SH-SY5Y (cell line): ENCODE measurements at regions not wholly inside any gene's neighbourhood (a gene's known extent, or its start where the extent isn't known, plus 50 kb on each side); places are given as distances from the start of the nearest gene placed in this dataset.

Source experiments
- GATA2 ChIP-seq: IDR thresholded peaks from 2 replicates; pipeline ENCODE4 v1.6.1; 2011; ENCODE audit warnings: mild to moderate bottlenecking, low read depth, low read length
- GATA3 ChIP-seq: IDR thresholded peaks from 2 replicates; pipeline ENCODE4 v1.6.1; 2011; ENCODE audit warnings: low read depth, mild to moderate bottlenecking, low read length, moderate library complexity

DNA sequence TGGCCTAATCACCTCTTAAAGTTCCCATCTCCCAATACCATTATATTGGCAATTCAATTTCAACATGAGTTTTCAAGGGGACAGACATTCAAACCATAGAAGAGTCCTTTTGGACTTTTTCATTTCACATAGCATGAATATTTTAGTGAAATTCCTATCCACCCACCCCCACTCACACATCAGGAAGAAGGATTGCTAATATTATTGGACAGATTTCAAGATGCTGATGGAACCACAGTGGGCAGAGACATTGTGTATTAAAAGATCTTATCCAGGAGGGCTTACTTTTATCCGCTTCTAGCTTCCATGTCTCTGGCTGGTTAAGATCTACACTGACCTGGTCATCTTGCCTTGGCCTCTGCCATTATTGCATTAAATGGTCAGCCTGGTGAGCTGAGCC lies 297.4 kb upstream of the ACVR2A start:
- no peak for TF ChIP-seq GATA3
- TF ChIP-seq GATA2 = no peak

DNA sequence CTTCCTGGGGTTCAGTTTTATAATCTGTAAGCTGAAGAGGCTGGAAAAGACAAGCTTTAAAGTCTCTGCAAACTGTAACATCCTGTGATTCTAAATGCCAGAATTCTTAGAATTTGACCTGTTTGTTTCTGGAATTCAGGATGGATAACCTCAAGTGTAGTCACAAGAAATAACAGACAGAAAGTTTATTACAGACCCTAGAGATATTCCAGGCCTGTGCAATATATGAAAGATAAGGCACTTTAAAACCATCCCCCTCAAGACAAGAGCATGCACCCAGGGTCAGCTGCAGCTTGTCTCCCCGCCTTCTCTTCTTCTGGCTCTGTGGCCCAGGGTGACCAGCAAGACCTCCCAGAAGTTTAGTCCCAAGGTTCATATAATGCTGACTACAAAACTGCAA lies 298.7 kb upstream of the ACVR2A start:
- TF ChIP-seq GATA3 (no peak), GATA2 (no peak)

DNA sequence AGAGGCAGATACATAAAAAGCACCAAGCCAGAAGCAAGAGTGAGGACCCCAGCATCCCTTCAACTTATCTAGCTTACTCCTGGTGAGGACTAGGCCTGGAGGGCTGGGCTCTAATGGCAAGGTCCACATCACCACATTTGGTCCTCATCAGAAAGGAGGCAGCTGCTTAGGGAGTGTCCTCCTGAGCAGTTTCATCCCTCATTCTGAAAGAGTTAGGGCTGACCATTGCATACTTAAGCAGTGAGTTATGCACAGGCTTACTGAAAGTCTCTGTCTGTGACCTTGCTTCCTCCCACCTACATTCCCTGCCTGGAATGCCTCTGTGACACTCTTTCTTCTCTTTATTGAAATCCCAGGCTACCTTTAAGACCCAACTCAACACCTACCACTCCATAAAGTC lies 301.8 kb upstream of the ACVR2A start:
- TF ChIP-seq GATA3 (no peak), GATA2 (no peak)

DNA sequence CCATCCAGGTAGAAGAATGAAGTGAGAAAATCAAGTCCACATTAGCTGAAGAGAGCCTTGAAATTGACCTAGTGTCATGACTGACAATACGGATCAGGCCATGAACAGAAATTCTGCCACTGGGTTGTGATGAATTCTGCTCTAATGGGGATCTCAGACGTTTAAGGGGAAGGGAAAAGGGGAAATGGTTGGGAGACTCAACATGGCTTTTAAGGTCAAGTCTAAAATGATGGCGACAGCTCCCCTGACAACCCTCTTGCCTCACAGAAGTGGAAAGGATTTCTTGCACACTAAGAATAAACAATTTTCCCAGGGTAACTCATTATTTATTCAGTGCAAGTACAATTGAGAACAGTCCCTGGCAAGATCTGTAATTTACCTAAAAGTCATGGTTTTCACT lies 302.5 kb upstream of the ACVR2A start:
- no peak for TF ChIP-seq GATA2
- no peak for TF ChIP-seq GATA3

DNA sequence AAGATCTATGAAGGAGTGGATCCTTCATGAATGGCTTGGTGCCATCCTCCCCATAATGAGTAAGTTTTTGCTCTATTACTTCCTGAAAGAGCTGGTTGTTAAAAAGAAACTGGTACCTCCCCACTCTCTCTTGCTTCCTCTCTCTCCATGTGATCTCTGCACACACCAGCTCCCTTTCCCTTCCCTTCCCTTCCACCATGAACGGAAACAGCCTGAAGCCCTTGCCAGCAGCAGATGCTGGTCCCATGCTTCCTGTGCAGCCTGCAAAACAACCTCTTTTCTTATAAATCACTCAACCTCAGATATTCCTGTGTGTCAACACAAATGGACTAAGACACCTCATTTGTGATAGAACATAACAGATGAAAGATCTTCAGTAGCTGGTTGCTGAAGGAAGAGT lies 303.5 kb upstream of the ACVR2A start:
- TF ChIP-seq GATA3 (no peak), GATA2 (no peak)

DNA sequence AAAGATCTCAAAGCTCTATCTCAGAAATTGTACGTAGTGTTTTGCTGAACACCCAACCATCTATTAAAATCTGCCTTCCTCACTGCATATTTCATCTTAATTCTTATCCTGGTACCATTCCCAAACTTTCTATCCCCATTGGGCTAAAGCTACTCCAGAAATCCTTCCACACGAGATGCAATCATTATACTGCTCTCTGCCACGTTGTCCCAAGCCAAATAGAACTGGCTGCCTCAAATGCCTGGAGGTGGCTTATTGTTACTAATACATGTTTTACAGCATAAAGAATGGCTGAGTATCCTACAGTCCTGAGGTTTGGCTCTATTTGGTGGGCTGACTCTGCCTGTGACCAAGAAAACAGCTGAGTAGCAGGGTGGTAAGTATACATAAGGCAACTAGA lies 306.0 kb upstream of the ACVR2A start:
- TF ChIP-seq GATA3 (no peak), GATA2 (no peak)

DNA sequence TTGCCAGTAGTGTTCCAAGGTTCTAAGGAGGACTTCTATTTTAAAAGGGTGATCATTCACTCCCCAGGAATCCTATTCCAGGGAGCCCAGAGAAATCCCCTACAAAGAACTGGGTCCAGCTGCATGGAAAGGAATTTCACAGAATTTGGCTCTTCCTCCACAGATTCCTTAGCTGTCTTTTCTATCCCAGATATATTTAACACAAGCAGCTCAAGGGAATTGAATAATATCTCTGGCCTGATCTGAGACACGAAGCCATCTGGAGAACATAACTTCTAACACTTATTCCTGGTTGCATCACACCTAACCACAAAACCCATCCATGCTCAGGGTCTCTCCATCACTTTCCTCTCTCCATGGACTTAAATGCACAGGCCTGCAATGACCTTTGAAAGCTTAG lies 306.7 kb upstream of the ACVR2A start:
- no peak for TF ChIP-seq GATA2
- TF ChIP-seq GATA3 = no peak

DNA sequence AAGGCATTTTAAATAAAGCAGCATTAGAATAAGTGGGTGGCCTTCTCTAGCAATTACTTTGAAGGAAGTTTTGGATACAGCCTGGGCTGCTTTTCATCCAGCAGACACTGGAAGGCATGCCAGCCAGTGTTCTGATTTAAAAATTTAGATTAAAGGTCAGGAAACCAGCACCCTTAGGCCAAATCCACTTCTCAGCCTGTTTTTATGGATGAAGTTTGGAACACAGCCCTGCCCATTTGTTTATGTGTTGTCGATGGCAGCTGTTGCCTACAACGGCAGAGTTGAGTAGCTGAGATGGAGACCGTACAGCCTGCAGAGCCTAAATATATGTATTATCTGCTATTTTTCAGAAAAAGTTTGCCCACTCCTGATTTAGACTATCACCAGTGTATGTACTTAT lies 313.6 kb upstream of the ACVR2A start:
- TF ChIP-seq GATA3 (no peak), GATA2 (no peak)

DNA sequence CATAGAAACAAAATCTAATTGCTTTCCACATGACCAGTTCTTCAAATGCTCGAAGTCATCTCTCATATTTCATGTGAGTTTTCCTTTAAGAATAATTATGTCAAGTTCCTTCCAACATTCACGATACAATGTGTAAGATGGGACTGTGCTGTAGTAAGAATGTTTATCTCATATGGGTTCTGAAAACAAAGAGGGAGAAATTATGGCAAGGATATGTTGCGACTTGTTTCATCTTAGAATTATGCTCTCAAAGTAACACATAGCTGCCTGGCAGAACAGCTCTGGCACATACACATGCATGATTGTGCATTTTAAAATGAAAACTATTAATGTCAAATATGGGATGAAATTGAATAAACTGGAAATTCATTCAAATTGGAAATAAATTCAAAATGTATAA lies 314.8 kb upstream of the ACVR2A start:
- no peak for TF ChIP-seq GATA2
- no peak for TF ChIP-seq GATA3

DNA sequence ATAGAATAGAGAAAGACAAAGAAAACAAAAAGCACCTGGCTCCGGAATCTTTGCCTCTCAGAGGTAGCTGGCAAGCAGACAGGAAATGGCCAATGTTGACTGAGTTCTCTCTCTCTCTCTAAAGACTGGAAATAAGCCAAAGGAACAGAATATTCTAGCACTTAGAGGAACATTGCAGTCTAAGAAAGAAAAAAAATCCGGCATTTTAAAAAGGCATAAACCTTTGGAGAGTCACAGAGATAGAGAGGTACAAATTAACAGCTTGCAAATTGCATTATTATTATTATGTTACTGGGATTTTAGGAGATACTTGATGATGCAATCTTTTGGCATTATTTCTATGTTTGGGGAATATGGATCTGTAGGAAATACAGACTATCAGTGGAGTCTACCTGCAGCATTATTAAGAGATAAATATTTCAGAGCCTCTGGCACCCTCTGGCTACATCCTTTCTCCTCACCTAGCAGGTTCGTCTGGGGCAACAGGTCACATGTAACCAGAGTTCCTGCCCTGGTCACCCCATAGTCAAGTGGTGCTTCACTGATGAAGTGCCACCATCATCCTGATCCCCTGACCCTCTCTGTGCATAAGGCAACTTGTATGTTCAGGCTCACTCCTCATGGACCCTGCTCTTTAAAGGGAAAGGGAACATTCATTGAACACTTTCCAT lies 318.9 kb upstream of the ACVR2A start:
- TF ChIP-seq GATA3 = no peak

DNA sequence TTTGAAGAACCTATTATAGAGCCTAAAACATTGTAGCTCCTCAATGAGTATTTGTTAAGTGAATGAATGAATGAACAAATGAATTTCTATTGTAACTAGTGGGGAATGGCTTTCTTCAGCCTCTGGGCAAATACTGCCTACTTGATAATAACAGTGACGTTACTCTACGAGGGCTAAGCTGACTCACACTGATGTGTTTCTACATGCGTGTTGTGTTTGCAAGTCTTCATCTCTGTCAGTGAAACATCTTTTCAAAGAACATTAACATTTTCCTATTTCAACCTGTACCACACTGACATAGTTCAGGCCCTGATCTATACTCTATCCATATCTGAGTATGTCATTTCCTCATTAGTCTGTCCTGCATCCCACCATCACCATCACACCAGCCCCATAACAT lies 319.9 kb upstream of the ACVR2A start:
- TF ChIP-seq GATA2 = no peak

DNA sequence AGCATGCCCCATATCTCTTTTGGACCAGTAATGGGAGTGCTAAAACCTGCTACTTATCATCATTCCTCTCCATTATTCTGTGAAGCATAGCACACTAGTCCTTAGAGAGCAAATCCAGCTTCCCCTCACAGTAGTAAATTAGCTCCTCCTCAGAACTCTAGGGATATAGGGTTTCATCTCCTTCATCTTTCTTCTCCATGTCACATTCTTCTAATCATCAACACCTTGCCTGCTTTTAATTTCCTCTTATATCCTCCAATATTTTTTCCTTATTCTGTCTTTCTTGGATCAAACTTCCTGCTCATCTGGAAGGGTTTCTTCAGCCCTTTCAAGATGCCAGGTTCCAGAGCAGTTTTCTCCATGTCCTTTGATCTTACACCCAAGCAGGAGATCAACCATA lies 321.4 kb upstream of the ACVR2A start:
- TF ChIP-seq GATA3 (no peak), GATA2 (no peak)

DNA sequence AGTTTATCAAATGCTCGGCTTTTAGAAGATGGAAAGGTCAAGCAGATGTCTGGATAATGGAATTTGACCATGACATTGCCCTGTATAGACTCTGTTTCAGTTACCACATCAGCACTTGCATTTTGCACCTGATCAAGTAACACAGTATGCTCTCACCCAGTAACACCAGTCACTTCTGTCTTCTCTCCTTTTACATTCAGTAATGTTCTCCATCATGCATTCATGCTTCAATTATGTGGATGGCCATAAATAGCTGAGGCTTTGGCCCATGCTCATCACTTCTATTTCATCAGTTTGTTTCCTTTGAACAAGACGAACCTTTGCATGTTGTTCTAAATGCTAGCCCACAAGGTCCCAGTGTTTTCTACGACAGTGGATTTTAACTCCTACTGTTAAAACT lies 322.9 kb upstream of the ACVR2A start:
- TF ChIP-seq GATA3 = no peak
- no peak for TF ChIP-seq GATA2

DNA sequence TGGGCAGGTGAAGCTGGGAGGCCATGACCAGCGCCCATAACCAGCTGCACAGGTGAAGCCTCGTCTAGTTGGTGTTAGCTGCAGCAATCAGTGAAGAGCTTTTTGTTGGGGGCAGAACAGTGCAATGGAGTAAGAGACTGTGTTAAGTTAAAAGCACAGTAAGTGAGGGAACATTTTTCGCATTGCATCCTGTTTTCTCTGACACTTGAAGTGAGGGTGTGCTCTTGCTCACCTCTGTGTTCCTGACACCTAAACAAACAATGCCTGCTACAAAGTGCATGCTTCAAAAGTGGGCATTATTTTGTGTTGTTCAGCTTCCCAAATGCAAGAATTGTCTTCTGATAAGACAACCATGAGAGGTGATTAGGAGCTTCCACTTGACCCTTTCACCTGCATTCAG lies 324.0 kb upstream of the ACVR2A start:
- TF ChIP-seq GATA3 = no peak
- no peak for TF ChIP-seq GATA2

DNA sequence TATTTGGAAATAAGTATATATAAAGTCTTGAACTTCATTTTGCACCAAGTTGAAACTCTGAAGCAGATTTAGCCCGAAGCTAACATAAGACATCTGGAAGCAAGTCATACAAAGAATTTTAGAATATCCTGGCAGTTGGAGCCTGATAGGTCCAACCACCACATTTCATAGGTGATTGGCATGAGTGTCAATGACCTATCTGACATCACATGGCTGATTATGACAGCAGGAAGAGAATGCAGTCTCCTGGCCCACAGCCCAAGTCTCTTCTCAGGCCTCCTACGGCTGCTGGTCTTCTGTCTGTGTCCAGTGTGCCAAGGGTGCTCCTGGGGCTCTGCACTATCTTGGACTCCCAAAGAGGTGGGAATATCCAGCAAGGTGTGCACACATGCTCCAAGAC lies 325.7 kb upstream of the ACVR2A start:
- no peak for TF ChIP-seq GATA2
- no peak for TF ChIP-seq GATA3

DNA sequence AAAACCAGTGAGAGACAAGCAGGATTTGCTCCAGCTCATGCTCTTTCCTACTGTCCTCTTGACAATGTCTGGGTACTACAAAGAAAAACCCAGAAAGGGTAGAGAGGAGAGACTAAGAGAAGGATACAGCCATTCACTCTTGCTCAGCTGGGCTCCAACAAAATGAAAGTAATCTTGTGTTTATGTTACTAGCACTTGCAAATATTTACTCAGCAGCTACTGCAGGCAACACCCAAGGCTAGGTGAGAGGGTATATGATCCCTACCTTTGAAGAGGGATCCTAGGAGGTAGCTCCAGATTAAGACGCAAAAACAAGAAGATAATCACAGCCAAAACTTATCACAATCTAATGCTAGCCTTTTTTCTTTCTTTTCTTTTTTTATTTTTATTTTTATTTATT lies 329.6 kb upstream of the ACVR2A start:
- TF ChIP-seq GATA2 (no peak), GATA3 (no peak)
